Activated CD4-positive, alpha-beta memory T cell treated with anti-CD3 and anti-CD28 coated beads for 36 hours (primary cell): ENCODE measurements at regions not wholly inside any gene's neighbourhood (a gene's known extent, or its start where the extent isn't known, plus 50 kb on each side); places are given as distances from the start of the nearest gene placed in this dataset.
"Not testable (repeated sequence)": the region's sequence is repeated elsewhere in the genome, so short reads cannot be mapped to it uniquely, and the experiment has no call there.

Source experiments
- CTCF ChIA-PET: fragments of 350-600 bp; sonication (Branson Sonifier 250); formaldehyde crosslinking; loops from one replicate; lab custom pipeline; 2021; ENCODE audit warnings: antibody characterized with exemption, inconsistent platforms; lab: Charles Lee
- POLR2A ChIA-PET: fragments of 350-600 bp; sonication (Branson Sonifier 250); formaldehyde crosslinking; loops from one replicate; lab custom pipeline; 2021; ENCODE audit warnings: antibody characterized with exemption; lab: Charles Lee
- DNase-seq: peaks from one replicate; pipeline ENCODE4 v3.0.0-alpha.2; 2020
- H3K27ac Mint-ChIP-seq: one replicate; pipeline ENCODE4 v1.8.0; 2021; ENCODE audit warnings: mixed read lengths
- H3K27me3 Mint-ChIP-seq: one replicate; pipeline ENCODE4 v1.8.0; 2021; ENCODE audit warnings: mixed read lengths
- H3K36me3 Mint-ChIP-seq: one replicate; pipeline ENCODE4 v1.8.0; 2021; ENCODE audit warnings: mixed read lengths
- H3K4me1 Mint-ChIP-seq: one replicate; pipeline ENCODE4 v1.8.0; 2021; ENCODE audit warnings: low read depth, mixed read lengths
- H3K4me3 Mint-ChIP-seq: one replicate; pipeline ENCODE4 v1.8.0; 2021; ENCODE audit warnings: mild to moderate bottlenecking, mixed read lengths
- H3K9me3 Mint-ChIP-seq: one replicate; pipeline ENCODE4 v1.8.0; 2021; ENCODE audit warnings: mixed read lengths
- intact Hi-C: fragments of 100-400 bp; cut with micrococcal nuclease; formaldehyde crosslinking; loops from one replicate; pipeline ENCODE4 v1.15.1; 2023

- intact Hi-C loops, DNase-seq, POLR2A ChIA-PET, H3K27me3 Mint-ChIP-seq, H3K27ac Mint-ChIP-seq, H3K4me3 Mint-ChIP-seq, H3K4me1 Mint-ChIP-seq, H3K36me3 Mint-ChIP-seq, CTCF ChIA-PET: not testable (repeated sequence)
- peaks cover 21% of the 10 kb centered on the region for H3K9me3 Mint-ChIP-seq
These were observed 839.1 kb upstream of the DEFB115 start for GRCh38 chr20:30418378-30418777.

- no peak overlapping the region for H3K4me3 Mint-ChIP-seq
- intact Hi-C loops = no loop called here
- CTCF ChIA-PET = no interaction called here
- no peaks in the 10 kb centered on the region for H3K27me3 Mint-ChIP-seq
- H3K36me3 Mint-ChIP-seq = peaks cover 8% of the 10 kb centered on the region
- no peak for DNase-seq
- no peaks in the 10 kb centered on the region for H3K4me1 Mint-ChIP-seq
- H3K27ac Mint-ChIP-seq = no peak overlapping the region
- H3K9me3 Mint-ChIP-seq = peaks cover 21% of the 10 kb centered on the region
- POLR2A ChIA-PET = no interaction called here
These were observed 838.0 kb upstream of the DEFB115 start for GRCh38 chr20:30419466-30419865.

- H3K4me3 Mint-ChIP-seq, H3K36me3 Mint-ChIP-seq, H3K27me3 Mint-ChIP-seq, POLR2A ChIA-PET, CTCF ChIA-PET, DNase-seq, H3K4me1 Mint-ChIP-seq, H3K27ac Mint-ChIP-seq, intact Hi-C loops: not testable (repeated sequence)
- H3K9me3 Mint-ChIP-seq = peaks cover 19% of the 10 kb centered on the region
These were observed 837.5 kb upstream of the DEFB115 start for GRCh38 chr20:30419871-30420420.
